ENCODE measurements at regions not wholly inside any gene's neighbourhood (a gene's known extent, or its start where the extent isn't known, plus 50 kb on each side); places are given as distances from the start of the nearest gene placed in this dataset.

- Histone ChIP-seq H3K27ac (ENCODE audit: low read depth, low read length) (no peak overlapping the region), H3K4me3 (replicated peaks in 1 of 2; ENCODE audit: low read depth in 1 of 2, low read length in 2 of 2) (no peak overlapping the region), H3K4me1 (ENCODE audit: control insufficient read depth in 1 of 2, insufficient read depth in 2 of 2, low read length in 2 of 2) (no peaks in the 10 kb centered on the region), H3K9ac (ENCODE audit: low read length) (no peak overlapping the region), H3K36me3 (ENCODE audit: control insufficient read depth in 1 of 2, insufficient read depth in 2 of 2, low read length in 2 of 2) (no peaks in the 10 kb centered on the region), H4K20me1 (ENCODE audit: insufficient read depth) (no peaks in the 10 kb centered on the region), H3K9me2 (ENCODE audit: insufficient read depth) (no peaks in the 10 kb centered on the region), H3K79me2 (ENCODE audit: insufficient read depth, low read length) (no peaks in the 10 kb centered on the region), H3K9me3 (ENCODE audit: control insufficient read depth in 1 of 2, insufficient read depth in 1 of 2, low read depth in 1 of 2, low read length in 2 of 2) (peaks cover 0 to 3% of the 10 kb centered on the region in 2 experiments; a peak in 1 of 4 replicates), H3K4me2 (ENCODE audit: low read length) (no peak overlapping the region), H3K27me3 (ENCODE audit: insufficient read depth, low read length) (no peaks in the 10 kb centered on the region), H2AFZ (ENCODE audit: low read depth, low read length, poor library complexity, severe bottlenecking) (no peak overlapping the region)
- ATAC-seq, result no peak
- TF ChIP-seq SRF (IDR thresholded peaks at IDR 0.05; ENCODE audit: low read depth) (no peak), ZNF274 (IDR thresholded peaks at IDR 0.05; ENCODE audit: low read depth, low read length) (no peak), SP1 (IDR thresholded peaks at IDR 0.05; ENCODE audit: low read depth) (no peak), CEBPB (IDR thresholded peaks at IDR 0.05; ENCODE audit: low read depth) (no peak), MAX (IDR thresholded peaks at IDR 0.05) (no peak), SIN3A (IDR thresholded peaks at IDR 0.05; ENCODE audit: low read depth) (no peak)
- ChIA-PET CTCF (no interaction called here), RAD21 (ENCODE audit: low non-redundant PET in 1 of 2, low total read pairs in 2 of 2, uncharacterized antibody in 2 of 2, unreplicated experiment in 2 of 2) (no interaction called here), POLR2A (no interaction called here)
- intact Hi-C loops (cut with micrococcal nuclease), result no loop called here
- no TSS peak for BruUV-seq (replicated peaks)
- no peak for DNase-seq (ENCODE audit: low read depth, low spot score)
These were observed 758.4 kb upstream of the SLITRK1 start for GRCh38 chr13:84640691-84641090.

- ChIA-PET POLR2A (no interaction called here), RAD21 (ENCODE audit: low non-redundant PET in 1 of 2, low total read pairs in 2 of 2, uncharacterized antibody in 2 of 2, unreplicated experiment in 2 of 2) (no interaction called here), CTCF (no interaction called here)
- TF ChIP-seq ZBTB33 (IDR thresholded peaks at IDR 0.05; ENCODE audit: extremely low read depth, insufficient replicate concordance, low read length) (no peak), JUND (IDR thresholded peaks at IDR 0.05) (no peak)
- Histone ChIP-seq H3K9ac (ENCODE audit: low read length) (no peak overlapping the region), H3K4me2 (ENCODE audit: low read length) (no peak overlapping the region), H2AFZ (ENCODE audit: low read depth, low read length, poor library complexity, severe bottlenecking) (no peak overlapping the region), H3K27ac (ENCODE audit: low read depth, low read length) (no peak overlapping the region), H3K4me1 (ENCODE audit: control insufficient read depth in 1 of 2, insufficient read depth in 2 of 2, low read length in 2 of 2) (no peaks in the 10 kb centered on the region), H3K36me3 (ENCODE audit: control insufficient read depth in 1 of 2, insufficient read depth in 2 of 2, low read length in 2 of 2) (no peaks in the 10 kb centered on the region; a peak in 1 of 4 replicates), H4K20me1 (ENCODE audit: insufficient read depth) (no peaks in the 10 kb centered on the region), H3K9me2 (ENCODE audit: insufficient read depth) (no peaks in the 10 kb centered on the region), H3K27me3 (ENCODE audit: insufficient read depth, low read length) (no peaks in the 10 kb centered on the region), H3K9me3 (ENCODE audit: control insufficient read depth in 1 of 2, insufficient read depth in 1 of 2, low read depth in 1 of 2, low read length in 2 of 2) (peaks cover 0 to 3% of the 10 kb centered on the region in 2 experiments; a peak in 1 of 4 replicates), H3K79me2 (ENCODE audit: insufficient read depth, low read length) (no peaks in the 10 kb centered on the region), H3K4me3 (replicated peaks in 1 of 2; ENCODE audit: low read depth in 1 of 2, low read length in 2 of 2) (no peak overlapping the region)
- ATAC-seq (no peak), DNase-seq (ENCODE audit: low read depth, low spot score) (no peak)
- intact Hi-C loops (cut with micrococcal nuclease), result no loop called here
- BruUV-seq (replicated peaks), result no TSS peak
These were observed 748.2 kb upstream of the SLITRK1 start for GRCh38 chr13:84630476-84630875.

All from HCT116 (cell line).